HuH-7 (cell line): ENCODE measurements at regions not wholly inside any gene's neighbourhood (a gene's known extent, or its start where the extent isn't known, plus 50 kb on each side); places are given as distances from the start of the nearest gene placed in this dataset.
"Not testable (repeated sequence)": the region's sequence is repeated elsewhere in the genome, so short reads cannot be mapped to it uniquely, and the experiment has no call there.

ENCODE experiments used
- DNase-seq: peaks from one replicate; pipeline ENCODE4 v3.0.0; 2011; ENCODE audit warnings: low spot score

- no peak for DNase-seq
Observed at GRCh38 chr3:153221748-153222162, 59.7 kb downstream of the RAP2B start.

- DNase-seq: not testable (repeated sequence)
Observed at GRCh38 chr3:153226877-153227276, 64.9 kb downstream of the RAP2B start.

DNA sequence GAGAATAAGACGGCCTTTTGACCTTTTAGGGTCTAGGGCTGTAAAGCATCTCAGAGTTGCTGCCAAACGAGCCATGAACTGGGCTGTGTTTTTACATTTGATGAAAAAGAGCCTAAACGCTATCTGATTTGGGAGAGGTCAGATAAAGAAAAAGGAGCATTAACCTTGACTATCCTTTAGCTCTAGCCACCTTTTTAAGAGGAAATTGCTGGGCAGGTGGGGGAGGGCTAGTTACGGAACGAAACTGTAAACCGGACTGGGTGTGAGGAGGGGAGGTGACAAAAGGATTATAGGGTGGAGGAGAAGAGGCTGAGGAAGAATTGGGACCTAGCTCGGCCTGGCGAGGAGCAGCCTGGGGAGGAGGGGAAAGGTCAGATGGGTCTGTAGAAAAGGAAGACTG lies 68.4 kb downstream of the RAP2B start:
- not testable (repeated sequence) for DNase-seq

DNA sequence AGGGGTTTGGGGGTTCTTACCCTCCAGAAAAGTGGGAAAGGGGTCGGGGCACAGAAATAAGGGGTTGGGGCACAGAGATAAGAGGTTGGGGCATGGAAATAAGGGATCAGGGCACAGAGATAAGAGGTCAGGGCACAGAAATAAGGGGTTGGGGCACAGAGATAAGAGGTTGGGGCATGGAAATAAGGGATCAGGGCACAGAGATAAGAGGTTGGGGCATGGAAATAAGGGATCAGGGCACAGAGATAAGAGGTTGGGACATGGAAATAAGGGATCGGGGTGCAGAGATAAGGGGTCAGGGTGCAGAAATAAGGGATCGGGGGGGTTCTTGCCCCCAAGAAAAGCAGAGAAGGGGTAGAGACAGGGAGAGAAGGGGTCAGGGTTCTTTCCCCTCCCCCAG lies 69.2 kb downstream of the RAP2B start:
- not testable (repeated sequence) for DNase-seq

DNA sequence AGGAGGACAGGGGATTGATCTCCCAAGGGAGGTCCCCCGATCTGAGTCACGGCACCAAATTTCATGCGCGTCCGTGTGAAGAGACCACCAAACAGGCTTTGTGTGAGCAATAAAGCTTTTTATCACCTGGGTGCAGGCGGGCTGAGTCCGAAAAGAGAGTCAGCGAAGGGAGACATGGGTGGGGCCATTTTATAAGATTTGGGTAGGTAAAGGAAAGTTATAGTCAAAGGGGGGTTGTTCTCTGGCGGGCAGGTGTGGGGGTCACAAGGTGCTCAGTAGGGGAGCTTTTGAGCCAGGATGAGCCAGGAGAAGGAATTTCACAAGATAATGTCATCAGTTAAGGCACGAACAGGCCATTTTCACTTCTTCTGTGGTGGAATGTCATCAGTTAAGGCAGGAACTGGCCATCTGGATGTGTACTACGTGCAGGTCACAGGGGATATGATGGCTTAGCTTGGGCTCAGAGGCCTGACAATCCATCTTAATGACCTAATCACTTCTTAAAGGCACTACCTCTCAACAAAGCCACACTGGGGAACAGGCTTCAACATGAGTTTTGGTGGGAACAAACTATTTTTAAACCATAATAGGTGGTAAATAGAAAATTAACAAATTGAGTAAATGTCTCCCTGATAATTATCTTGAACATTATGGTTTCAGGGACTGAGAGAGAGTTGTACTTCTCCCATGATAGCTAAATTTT lies 70.2 kb downstream of the RAP2B start:
- not testable (repeated sequence) for DNase-seq

GRCh38 chr3:153232851-153233271 lies 70.8 kb downstream of the RAP2B start:
- DNase-seq: no peak

DNA sequence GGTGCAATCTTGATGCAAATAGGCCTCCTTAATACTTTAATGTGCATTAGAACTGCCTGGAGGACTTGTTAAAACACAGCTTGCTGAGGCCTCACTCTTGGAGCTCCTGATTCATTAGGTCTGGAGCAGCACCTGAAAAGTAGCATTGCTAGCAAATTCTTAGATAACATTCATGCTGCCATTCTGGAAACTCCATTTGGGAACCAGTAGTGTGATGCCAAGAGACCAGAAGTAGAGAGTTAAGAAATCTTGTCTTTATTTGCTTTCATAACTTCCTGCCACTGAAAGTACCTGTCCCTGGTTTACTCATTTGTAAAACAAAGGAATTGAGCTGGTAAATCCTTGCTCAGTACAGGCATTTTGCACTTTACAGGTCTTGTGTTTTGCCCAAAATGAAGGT lies 72.0 kb downstream of the RAP2B start:
- no peak for DNase-seq

DNA sequence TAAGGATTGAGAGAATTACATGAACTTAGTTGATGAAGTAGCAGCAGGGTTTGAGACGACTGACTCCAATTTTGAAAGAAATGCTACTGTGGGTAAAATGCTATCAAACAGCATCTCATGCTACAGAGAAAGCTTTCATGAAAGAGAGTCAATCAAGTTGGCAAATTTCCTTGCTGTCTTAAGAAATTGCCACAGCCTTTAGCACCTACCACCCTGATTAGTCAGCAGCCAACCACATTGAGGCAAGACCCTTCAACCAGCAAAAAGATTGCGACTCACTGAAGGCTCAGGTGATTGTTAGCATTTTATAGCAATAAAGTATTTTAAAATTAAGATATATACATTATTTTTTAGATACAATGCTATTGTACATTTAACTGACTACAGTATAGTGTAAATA lies 80.9 kb downstream of the RAP2B start:
- DNase-seq: no peak

- no peak for DNase-seq
Observed at GRCh38 chr3:153244961-153245360, 82.9 kb downstream of the RAP2B start.

GRCh38 chr3:153245661-153246060 lies 83.6 kb downstream of the RAP2B start:
- no peak for DNase-seq

DNA sequence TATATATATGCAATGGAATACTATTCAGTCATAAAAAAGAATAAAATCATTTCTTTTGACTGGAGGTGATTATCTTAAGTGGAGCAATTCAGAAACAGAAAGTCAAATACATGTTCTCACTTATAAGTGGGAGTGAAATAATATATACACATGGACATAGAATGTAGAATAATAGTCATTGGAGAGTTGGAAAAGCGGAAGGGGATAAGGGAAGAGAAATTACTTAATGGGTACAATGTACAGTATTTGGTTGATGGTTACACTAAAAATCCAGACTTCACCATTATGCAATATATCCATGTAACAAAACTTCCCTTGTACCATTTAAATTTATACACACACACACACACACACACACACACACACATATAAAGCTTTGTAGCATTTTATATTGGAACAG lies 84.3 kb downstream of the RAP2B start:
- no peak for DNase-seq

GRCh38 chr3:153246806-153247205 lies 84.8 kb downstream of the RAP2B start:
- no peak for DNase-seq

DNA sequence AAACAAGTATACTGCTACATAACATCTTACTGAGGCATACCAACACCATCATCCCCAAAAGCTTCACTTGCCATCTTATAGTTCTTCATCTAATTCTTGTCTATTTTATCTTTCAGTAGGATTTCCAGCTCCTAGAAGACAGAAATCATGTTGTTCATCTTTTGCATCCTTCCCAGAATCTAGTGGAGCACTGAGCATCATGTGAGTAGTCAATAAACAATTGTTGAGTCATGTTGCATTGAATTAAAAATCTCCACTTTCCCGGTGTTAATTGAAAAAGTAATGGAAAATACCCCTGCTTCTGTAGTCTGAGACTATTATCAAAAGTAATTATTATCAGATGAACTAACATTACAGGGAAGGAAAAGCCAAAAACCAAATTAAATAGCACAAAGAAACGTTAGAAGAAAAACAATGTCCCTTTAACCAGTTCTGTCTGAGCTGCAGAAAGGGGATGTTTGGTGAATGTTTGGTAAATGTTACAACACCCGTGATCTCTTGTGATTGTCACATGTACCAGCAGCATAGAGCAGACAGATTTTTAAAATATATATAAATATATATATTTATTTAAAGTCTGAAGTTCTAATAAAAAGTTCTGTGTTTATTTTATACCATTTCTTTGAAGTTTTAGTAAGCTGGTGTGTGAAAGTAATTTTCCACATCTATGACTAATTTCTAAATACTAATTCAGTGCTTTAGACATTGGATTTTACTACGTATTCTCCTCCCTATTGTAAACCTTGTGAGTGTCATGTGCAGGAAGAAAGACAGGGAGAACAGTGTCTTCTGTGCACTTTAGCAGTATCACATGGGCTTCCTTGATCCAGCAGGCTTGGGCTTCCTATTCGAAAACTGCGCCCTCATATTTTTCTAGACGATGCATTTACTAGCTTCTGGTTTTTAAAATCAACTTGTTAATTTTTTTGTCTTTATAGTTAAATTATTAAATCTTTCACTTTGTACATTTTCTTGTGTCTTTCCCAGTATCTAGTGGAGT lies 85.6 kb downstream of the RAP2B start:
- DNase-seq: no peak

DNA sequence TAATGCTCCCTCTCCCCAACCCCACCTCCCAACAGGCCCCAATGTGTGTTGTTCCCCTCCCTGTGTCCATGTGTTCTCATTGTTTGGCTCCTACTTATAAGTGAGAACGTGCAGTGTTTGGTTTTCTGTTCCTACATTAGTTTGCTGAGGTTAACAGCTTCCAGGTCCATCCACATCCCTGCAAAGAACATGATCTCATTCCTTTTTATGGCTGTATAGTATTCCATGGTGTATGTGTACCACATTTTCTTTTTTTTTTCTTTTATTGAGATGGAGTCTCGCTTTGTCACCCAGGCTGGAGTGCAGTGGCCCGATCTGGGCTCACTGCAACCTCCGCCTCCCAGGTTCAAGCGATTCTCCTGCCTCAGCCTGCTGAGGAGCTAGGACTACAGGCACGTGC lies 86.8 kb downstream of the RAP2B start:
- DNase-seq: not testable (repeated sequence)

DNA sequence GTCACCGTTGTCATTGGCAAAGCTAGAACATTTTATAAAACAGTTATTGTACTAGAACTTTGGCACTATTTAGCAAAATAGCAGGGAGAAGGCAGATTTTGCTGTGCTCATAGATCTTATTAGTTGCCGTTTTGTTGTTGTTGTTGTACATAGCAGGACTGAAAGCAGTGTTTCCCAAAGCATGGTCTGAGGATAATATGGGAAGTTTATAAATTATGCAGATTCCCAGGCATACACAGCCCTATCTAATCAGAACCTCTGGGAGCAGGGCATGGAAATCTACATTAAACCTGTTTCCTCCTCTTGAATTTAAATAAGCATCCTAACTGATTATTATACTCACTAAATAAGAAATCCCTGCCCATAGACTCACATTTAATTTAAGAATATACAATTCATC lies 87.9 kb downstream of the RAP2B start:
- no peak for DNase-seq

GRCh38 chr3:153250446-153250845 lies 88.4 kb downstream of the RAP2B start:
- no peak for DNase-seq

DNA sequence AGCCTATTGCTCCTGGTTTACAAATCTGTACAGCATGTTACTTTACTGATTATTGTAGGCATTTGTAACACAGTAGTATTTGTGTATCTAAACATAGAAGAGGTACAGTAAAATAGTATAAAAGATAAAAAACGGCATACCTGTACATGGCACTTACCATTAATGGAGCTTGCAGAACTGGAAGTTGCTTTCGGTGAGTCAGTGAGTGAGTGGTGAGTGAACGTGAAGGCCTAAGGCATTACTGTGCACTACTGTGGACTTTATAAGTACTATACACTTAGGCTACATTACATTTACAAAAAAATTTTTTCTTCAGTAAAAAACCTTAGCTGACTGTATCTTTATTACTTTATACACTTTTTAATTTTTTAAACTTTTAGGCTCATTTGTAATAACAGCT lies 90.9 kb downstream of the RAP2B start:
- DNase-seq: no peak

GRCh38 chr3:153254361-153254760 lies 92.3 kb downstream of the RAP2B start:
- no peak for DNase-seq

- DNase-seq: peak; percentile 34
Observed at GRCh38 chr3:153257673-153258351, 95.8 kb downstream of the RAP2B start.

- DNase-seq: no peak
Observed at GRCh38 chr3:153259956-153260355, 97.9 kb downstream of the RAP2B start.

GRCh38 chr3:153260681-153261080 lies 98.7 kb downstream of the RAP2B start:
- DNase-seq: peak; percentile 17

DNA sequence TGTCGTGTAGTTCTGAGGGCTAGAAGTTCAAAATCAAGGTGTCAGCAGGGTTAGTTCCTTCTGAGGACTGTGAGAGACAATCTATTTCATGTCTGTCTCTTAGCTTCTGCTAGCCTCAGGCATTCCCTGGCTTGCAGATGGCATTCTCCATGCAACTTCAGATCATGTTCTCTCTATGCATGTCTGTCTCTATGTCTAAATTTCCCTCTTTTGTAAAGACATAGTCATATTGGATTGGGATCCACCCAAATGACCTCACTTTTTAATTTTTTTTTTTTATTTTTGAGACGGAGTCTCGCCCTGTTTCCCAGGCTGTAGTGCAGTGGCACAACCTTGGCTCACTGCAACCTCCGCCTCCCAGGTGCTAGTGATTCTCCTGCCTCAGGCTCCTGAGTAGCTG lies 104.6 kb downstream of the RAP2B start:
- no peak for DNase-seq
